GM19035 (cell line): ENCODE measurements at regions not wholly inside any gene's neighbourhood (a gene's known extent, or its start where the extent isn't known, plus 50 kb on each side); places are given as distances from the start of the nearest gene placed in this dataset.

Experiments
- ATAC-seq: cut with Tn5 transposase; IDR thresholded peaks from one replicate; pipeline ENCODE4 v1.9.1; 2021; ENCODE audit not compliant: unreplicated experiment

DNA sequence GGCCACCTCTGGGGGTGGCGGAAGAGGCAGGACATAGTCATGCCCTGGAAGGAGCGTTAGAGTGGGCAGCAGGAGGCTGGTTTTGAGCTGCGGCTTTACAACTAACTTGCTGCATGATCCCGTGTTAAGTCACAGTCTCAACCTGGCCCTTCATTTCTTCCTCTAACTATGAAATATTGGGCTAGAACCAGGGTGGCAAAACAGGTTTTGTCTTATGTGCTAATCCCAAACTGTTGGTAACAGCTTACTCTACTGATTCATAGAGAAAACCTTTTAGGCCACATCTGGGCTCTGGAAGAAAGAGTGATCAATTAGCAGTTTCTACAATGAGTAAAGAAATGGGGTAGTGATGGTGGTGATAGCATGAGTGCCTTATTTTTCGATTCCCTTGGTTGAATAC, 74.1 kb upstream of the CLINT1 start:
- ATAC-seq, result no peak

DNA sequence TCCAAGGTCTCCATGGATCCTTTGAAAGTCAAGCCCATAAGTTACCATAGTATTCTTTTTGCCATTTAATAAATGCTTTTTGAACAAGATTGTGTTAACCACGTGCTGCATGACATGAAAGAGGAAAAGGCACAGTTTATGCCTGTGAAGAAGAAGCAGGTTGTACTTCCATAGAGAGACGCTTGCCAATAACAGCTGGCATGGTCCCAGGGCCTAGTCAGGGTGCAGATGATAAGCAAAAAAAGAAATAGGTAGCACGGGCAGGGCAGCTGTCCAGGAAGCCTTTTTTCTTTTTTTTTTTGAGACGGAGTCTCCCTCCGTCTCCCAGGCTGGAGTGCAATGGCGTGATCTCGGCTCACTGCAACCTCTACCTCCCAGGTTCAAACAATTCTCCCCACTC, 71.8 kb upstream of the CLINT1 start:
- ATAC-seq, result no peak

DNA sequence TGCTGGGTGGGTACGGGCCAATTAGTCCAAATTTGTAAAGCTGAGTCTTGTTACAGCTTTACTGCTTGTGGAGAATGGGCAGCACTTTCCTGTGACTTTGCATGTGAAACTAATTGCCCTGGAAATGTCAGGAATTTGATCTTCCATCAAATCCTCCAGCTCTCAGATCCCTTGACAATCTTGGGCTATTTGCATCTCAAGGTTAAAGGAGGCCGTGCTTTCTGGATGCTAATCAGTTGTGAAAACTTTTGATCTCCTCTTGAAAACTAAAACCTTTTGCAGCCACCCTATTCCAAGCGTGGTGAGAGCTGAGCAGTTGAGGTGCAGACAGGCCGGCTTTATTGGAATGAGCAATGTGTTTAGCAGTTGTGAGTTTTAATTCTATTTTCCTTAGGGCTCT, 68.0 kb upstream of the CLINT1 start:
- ATAC-seq, result no peak

DNA sequence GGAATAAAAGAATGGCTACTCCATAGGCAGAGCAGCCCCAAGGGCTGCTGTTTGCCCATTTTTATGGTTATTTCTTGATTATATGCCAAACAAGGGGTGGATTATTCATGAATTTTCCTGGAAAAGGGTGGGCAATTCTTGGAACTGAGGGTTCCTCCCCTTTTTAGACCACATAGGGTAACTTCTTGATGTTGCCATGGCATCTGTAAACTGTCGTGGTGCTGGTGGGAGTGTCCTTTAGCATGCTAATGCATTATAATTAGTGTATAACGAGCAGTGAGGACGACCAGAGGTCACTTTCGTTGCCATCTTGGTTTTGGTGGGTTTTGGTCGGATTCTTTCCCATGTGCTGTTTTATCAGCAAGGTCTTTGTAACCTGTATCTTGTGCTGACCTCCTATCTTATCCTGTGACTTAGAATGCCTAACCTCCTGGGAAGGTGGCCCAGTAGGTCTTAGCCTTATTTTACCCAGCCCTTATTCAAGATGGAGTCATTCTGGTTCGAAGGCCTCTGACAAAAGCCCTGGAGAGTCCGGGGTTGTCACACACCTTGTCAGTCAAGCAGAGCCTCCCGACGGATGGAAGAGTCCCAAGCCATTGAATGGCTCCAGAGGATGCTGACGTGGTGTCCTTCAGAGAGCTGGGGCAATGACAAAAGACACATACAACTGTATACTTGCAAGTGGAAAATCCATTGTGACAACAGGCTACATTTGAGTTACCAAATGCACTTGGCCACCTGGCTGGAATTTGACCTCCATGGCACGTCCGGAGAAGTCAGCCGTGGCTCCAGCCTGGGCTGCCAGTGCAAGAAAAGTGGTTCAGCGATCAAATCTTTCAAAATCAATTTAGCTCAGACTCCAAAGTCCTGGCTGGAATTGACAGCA, 67.1 kb upstream of the CLINT1 start:
- ATAC-seq, result no peak

DNA sequence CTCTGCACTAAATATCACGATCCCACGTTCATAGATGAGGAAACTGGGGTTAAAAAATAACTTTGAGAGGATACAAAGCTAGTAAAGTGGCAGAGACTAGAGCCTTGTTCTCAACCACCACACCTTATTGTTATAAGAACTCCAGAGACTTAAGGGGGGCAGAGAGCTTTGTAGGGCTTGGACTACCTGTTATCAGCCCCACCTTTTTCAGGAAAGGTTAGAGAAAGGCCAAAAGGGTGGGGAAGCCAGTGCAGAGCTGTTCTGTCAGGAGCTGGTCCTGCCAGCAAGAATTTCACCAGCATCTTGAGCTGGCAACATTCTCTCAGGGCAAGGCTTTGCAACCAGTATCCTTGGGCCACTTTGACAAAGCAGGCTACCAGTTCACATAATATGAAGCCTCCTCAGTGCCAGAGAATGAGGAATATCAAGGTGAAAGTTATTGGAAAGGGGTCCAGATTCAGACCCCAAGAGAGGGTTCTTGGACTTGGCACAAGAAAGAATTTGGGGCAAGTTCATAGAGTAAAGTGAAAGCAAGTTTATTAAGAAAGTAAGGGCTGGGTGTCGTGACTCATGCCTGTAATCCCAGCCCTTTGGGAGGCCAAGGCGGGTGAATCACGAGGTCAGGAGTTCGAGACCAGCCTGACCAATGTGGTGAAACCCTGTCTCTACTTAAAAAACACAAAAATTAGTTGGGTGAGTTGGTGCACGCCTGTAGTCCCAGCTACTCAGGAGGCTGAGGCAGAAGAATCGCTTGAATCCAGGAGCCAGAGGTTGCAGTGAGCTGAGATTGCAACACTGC, 66.2 kb upstream of the CLINT1 start:
- no peak for ATAC-seq

DNA sequence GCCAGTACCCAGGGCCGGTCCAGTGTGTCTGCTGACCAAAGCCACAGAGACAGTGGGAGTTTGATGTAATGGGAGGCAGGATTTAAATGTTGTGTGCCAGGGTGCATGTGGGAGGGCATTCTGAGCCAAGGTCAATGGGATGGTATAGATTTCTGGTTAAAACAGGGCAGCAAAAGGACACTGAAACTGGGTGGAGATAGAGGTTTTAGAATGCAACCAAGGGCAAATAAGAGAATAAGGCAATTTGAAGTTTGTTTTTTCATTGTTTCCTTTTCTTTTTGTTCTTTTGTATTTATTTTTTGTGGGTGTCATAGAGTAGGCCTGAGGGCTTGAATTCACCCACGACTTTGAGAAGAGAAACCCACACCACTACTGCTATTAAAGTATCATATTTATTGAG, 65.5 kb upstream of the CLINT1 start:
- ATAC-seq, result no peak

DNA sequence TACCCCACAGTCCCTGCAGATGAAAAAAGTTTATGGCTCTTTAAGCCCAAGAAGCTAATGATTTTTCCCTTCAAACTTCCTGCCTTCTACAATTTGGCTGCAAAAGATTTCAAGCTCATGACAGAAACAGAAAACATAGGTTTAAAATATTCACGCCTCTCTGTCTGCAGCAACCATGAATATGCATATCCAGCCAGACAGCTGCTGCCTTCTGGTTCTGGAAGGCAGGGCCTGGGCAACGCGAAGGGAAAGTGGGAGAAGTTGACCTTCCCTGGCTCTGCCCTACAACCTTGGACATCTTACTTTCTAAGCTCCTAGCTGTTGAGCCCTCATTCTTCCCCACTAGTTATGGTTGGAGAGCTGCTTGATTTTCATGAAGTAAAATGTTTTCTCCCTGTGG, 64.8 kb upstream of the CLINT1 start:
- no peak for ATAC-seq

DNA sequence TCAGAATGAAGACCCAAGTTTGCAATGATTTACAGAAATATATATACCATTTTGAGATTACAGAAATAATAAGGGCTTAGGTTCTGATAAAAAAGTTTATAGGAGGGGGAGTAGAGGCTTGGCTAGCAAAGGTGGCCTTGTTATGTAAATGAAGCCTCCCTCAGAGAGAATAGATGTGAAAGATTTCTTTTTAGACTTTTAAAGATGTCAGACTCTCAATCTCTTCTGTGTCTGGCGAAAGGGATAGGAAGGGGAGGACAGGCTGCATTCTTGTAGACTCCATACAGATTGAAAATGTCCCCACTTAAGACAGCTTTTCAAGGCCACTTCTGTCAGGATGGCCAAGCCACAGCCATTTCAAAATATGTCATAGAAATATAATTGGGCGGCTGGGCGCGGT, 63.1 kb upstream of the CLINT1 start:
- no peak for ATAC-seq

DNA sequence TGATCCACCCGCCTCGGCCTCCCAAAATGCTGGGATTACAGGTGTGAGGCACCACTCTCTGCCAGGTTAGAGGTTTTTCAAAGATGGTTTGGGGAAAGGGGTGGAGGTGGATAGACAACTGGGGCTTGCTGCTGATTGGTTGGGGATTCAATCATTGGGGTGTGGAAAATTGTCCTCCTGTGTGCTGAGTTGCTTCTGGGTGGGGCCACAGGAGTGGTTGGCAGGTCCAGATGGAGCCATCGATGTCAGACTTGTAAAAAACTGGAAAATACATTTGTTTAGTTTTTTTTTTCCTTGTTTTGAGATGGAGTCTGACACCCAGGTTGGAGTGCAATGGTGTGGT, 61.9 kb upstream of the CLINT1 start:
- ATAC-seq, result no peak

DNA sequence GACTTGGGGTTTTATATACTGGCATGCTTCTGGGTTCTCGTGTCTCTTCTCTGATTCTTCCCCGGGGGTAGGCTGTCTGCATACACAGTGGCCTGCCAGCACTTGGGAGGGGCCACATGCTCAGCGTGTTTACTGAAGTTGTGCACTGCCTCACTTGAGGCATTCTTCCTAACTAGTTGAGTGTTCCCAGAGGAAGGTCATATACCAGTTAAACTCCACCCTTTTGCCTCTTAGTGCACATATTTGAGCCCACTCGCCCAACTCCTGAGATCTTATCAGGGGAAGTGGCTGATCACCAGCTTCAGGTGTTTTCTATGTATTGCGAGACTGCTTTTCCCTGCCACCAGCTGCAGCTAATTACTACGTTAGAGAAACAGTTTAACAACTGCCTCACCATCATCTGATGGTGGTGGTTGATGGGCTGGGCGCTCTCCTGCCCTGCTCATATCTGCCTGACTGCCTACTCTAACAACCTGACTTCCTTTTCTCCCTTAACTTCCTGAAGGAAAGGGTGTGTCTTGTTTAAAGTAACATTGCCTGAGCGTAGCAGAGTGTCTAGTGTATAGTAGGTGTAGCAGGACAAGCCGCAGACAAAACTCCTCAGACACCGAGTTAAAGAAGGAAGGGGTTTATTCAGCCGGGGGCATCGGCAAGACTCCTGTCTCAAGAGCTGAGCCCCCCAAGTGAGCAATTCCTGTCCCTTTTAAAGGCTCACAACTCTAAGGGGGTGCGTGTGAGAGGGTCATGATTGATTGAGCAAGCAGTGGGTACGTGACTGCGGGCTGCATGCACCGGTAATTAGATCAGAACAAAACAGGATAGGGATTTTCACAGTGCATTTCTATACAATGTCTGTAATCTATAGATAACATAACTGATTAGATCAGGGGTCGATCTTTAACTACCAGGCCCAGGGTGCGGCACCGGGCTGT, 60.1 kb upstream of the CLINT1 start:
- no peak for ATAC-seq

DNA sequence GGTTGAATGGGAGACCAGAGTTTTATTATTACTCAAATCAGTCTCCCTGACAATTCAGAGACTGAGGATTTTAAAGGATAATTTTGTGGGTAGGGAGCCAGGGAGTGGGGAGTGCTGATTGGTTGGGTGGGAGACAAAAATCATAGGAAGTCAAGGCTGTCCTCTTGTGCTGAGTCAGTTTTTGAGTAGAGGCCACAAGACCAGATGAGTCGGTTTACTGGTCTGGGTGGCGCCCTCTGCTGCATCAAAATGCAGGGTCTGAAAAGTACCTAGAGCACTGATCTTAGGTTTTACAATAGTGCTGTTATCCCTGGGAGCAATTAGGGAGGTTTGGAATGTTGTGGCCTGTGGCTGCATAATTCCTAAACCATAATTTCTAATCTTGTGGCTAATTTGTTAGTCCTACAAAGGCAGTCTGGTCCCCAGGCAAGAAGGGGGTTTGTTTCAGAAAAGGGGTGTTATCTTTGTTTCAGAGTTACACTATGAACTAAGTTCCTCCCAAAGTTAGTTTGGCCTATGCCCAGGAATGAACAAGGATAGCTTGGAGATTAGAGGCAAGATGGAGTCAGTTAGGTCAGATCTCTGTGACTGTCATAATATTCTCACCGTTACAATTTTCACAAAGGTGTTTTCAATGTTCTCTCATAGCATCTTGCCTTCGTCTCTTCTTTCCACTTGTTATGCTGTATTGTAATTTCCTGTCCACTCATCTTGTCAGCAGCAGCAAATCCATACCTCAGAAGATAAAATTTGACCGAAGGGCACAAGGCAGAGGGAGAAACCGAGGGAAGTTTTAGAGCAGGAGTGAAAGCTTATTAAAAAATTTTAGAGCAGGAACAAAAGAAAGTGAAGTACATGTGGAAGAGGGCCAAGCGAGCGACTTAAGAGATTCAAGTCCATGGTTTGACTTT, 59.2 kb upstream of the CLINT1 start:
- ATAC-seq, result no peak

DNA sequence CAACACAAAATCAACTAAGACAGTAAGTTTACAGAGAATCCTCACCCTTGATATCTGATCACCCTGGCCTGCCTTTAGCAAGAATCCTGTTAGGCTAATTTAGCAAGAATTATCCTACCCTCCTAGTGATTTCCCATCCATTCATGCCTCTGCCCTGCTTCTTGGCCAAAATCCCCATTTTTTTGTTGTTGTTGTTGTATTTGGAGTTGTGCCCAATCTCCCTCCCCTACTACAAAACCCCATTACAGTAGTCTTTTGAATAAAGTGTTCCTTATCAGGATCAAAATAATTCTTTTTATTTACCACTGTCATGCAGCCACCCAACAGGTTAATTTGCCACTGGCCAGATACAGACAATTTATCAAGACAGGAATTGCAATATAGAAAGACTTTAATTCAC, 58.5 kb upstream of the CLINT1 start:
- no peak for ATAC-seq

DNA sequence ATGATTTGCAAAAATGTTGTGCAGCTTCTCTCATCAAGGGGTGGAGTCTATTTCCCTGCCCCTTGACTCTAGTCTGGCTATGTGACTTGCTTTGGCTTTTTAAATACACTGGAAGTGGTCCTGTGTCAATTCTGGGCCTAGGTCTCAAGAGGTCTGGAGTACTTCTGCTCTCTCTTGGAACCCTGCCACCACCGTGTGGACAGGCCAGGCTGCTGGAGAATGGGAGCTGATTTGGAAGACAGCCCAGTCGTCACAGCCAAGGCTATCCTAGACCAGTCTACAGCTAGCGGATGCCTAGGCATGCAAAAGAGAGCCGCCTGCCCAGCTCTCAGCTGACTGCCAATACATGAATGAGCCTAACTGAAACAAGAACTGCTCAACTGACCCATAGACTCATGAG, 56.7 kb upstream of the CLINT1 start:
- ATAC-seq, result no peak

DNA sequence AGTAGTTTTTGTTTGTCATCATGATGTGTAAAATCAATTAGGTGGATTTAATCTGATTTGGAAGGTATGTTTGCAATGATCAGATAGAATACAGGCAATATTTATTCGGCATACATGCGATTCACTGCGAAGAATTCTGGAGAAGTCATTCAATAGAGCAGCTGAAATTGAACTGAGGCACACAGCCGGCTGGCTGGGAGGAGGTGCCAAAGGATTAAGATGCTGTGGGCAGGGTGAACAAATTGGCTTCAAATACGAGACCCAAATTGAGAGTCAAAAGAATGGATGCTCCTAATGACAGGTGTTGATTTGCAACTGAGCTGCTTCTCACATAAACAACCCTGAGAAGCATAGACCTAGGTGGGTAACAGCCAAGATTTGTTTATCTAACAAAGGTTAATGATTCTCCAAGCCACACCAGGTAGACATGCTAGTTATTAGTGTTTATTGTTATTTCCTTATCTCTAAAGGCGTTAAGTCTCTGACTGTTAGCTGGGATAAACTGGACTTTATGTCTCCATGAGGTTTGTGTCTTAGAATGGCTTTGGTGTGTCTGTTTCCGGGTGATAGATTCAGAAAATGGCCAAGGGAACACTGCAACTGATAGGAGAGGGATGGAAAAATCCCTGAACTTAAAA, 55.3 kb upstream of the CLINT1 start:
- no peak for ATAC-seq

DNA sequence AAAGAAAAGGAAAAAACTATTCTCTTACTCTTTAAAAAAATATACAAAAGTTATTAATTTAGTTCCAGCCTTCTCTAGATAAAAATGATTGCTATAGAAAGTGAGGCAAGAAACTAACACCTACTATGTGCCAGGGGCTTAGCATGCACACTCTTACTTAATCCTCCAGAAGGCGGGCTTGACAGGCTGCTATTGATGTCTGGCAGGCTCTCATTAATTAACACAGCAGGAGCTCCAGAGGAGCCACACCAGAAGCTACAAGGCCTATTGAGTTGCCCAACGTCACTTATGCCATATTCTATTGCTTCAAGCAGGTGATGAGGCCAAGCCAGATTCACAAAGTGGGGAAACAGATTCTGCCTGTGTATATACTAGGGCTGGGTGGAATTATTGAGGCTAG, 54.6 kb upstream of the CLINT1 start:
- ATAC-seq, result no peak

DNA sequence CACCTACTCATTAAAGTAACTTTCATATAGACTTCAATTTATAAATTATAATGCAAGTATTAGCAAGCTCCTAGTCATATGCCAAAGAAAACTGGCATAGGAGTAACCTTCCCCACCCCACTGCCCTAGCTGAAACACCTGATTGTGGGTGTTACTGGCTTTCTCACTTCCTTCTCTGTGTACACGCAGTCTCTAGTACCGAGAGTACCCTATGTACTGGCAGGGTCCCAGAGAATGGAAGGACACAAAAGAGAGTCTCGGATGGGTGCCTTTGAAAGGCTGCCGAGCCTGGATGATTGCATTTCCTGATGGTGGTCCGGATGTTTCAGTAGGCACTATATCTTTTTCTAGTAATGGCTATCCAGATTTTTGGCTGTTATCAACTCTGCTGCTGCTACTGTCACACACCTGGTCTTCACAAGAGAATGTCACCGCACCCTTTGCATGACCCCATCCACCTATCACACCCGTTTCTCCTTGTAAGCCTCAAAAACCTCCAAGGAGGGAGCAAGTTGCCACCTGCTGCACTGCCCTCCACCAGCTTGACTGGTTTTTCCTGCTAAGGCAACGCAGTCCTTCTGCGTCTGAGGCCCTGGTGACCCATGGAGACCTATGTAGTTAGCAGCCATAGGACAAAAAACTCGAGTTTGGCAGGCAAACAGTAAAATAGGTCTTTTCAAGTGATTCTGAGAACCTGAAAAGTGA, 53.8 kb upstream of the CLINT1 start:
- peak; percentile 91 for ATAC-seq

DNA sequence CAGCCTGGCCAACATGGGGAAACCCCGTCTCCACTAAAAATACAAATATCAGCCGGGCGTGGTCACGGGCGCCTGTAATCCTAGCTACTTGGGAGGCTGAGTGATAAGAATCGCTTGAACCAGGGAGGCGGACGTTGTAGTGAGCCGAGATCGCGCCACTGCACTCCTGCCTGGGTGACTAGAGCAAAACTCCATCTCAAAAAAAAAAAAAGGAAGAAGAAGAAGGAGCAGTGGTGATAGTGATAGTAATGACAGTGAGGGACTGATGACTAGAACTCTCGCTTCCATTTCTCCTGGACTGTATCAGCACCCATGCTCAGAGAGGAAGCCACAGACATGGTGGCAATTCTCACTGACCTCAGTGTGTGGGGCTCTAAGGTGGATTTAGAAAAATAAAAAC, 52.6 kb upstream of the CLINT1 start:
- no peak for ATAC-seq
